ENCODE measurements at regions not wholly inside any gene's neighbourhood (a gene's known extent, or its start where the extent isn't known, plus 50 kb on each side); places are given as distances from the start of the nearest gene placed in this dataset.

GRCh38 chr9:16153221-16153620 is 600.4 kb downstream of the CCDC171 start:
- Histone ChIP-seq H3K4me2 (no peak overlapping the region), H3K4me1 (no peaks in the 10 kb centered on the region), H3K4me3 (no peak overlapping the region), H3K9me3 (no peaks in the 10 kb centered on the region), H3K27ac (no peak overlapping the region)
- no peak for DNase-seq (ENCODE audit: low read depth in 1 of 2, low spot score in 1 of 2)
- POLR2A ChIA-PET = no interaction called here
- CTCF ChIA-PET = interaction anchor here (0.7 to 2.2 kb wide), 4 partner anchors 13 to 49 kb away, joined by 3 to 15 read pairs (median 4); no protein-coding TSS in a partner anchor
- FAIRE-seq = no peak
- no peak for ATAC-seq
- 76% methylated on average over 11 of the region's 11 CpGs for WGBS (ENCODE audit: missing lambda C conversion rate)
- TF ChIP-seq CTCF (IDR thresholded peaks at IDR 0.05) (no peak), JUNB (IDR thresholded peaks at IDR 0.05) (no peak), JUN (IDR thresholded peaks at IDR 0.05) (no peak), PBX3 (IDR thresholded peaks at IDR 0.05) (no peak), EHMT2 (IDR thresholded peaks at IDR 0.05; ENCODE audit: low read depth) (no peak), E2F6 (IDR thresholded peaks at IDR 0.05; ENCODE audit: borderline replicate concordance, low read depth) (no peak), CBX8 (IDR thresholded peaks at IDR 0.05) (no peak), TFCP2L1 (CRISPR knock-in tag; IDR thresholded peaks at IDR 0.05) (no peak), HES2 (IDR thresholded peaks at IDR 0.05) (no peak), FOXS1 (CRISPR knock-in tag; IDR thresholded peaks at IDR 0.05) (no peak), MYC (IDR thresholded peaks at IDR 0.05; ENCODE audit: borderline replicate concordance, low read length) (no peak), POLR2A (IDR thresholded peaks at IDR 0.05; ENCODE audit: low read length) (no peak), HEYL (CRISPR knock-in tag; IDR thresholded peaks at IDR 0.05) (no peak), HMGXB4 (CRISPR knock-in tag; IDR thresholded peaks at IDR 0.05; ENCODE audit: borderline replicate concordance) (no peak), RCOR1 (IDR thresholded peaks at IDR 0.05; ENCODE audit: low read depth, low read length) (no peak), BCL3 (IDR thresholded peaks at IDR 0.05) (no peak), HOXB5 (CRISPR knock-in tag; IDR thresholded peaks at IDR 0.05) (no peak), ZFP36 (IDR thresholded peaks at IDR 0.05; ENCODE audit: borderline replicate concordance, partially characterized antibody) (no peak)

GRCh38 chr9:16153741-16154140 is 600.9 kb downstream of the CCDC171 start:
- FAIRE-seq = no peak
- DNase-seq (ENCODE audit: low read depth in 1 of 2, low spot score in 1 of 2) = no peak
- CTCF ChIA-PET = interaction anchor here (0.7 to 2.2 kb wide), 5 partner anchors 13 to 49 kb away, joined by 3 to 15 read pairs (median 3); no protein-coding TSS in a partner anchor
- WGBS (ENCODE audit: missing lambda C conversion rate) = 90% methylated on average over 2 of the region's 2 CpGs
- no peaks in the 10 kb centered on the region for H3K9me3 ChIP-seq
- no peak overlapping the region for H3K4me2 ChIP-seq
- ATAC-seq = no peak
- H3K4me3 ChIP-seq = no peak overlapping the region
- no peak overlapping the region for H3K27ac ChIP-seq
- no peaks in the 10 kb centered on the region for H3K4me1 ChIP-seq
- POLR2A ChIA-PET = no interaction called here
- TF ChIP-seq NPAS2 (CRISPR knock-in tag; IDR thresholded peaks at IDR 0.05; ENCODE audit: borderline replicate concordance) = no peak
- TF ChIP-seq GATA3 (IDR thresholded peaks at IDR 0.05; ENCODE audit: borderline replicate concordance) = no peak
- TF ChIP-seq JUNB (IDR thresholded peaks at IDR 0.05) = no peak
- no peak for TF ChIP-seq PHF8 (IDR thresholded peaks at IDR 0.05; ENCODE audit: borderline replicate concordance, low read depth)
- TF ChIP-seq CBX8 (IDR thresholded peaks at IDR 0.05) = no peak
- TF ChIP-seq CEBPB (IDR thresholded peaks at IDR 0.05) = no peak
- no peak for TF ChIP-seq EHMT2 (IDR thresholded peaks at IDR 0.05; ENCODE audit: low read depth)
- TF ChIP-seq CTCF (IDR thresholded peaks at IDR 0.05) = no peak
- TF ChIP-seq EP300 (IDR thresholded peaks at IDR 0.05) = no peak
- TF ChIP-seq ATOH8 (CRISPR knock-in tag; IDR thresholded peaks at IDR 0.05; ENCODE audit: low read depth) = no peak
- TF ChIP-seq BHLHE40 (IDR thresholded peaks at IDR 0.05; ENCODE audit: low read depth, low read length) = no peak
- no peak for TF ChIP-seq RAD21 (conservative IDR thresholded peaks at IDR 0.05 in 1 of 2, IDR thresholded peaks at IDR 0.05 in 1 of 2)
- TF ChIP-seq FOXS1 (CRISPR knock-in tag; IDR thresholded peaks at IDR 0.05) = no peak
